ENCODE measurements at regions not wholly inside any gene's neighbourhood (a gene's known extent, or its start where the extent isn't known, plus 50 kb on each side); places are given as distances from the start of the nearest gene placed in this dataset.

- Histone ChIP-seq H4K20me1 (ENCODE audit: insufficient read depth, poor library complexity, severe bottlenecking) (no peaks in the 10 kb centered on the region), H3K27ac (no peak overlapping the region), H3K79me2 (no peaks in the 10 kb centered on the region), H3K27me3 (no peaks in the 10 kb centered on the region), H3K9me3 (ENCODE audit: low read depth) (no peaks in the 10 kb centered on the region), H3K9me2 (replicated peaks; ENCODE audit: insufficient read depth) (no peaks in the 10 kb centered on the region), H2AFZ (no peak overlapping the region), H3K36me3 (replicated peaks; ENCODE audit: insufficient read depth, low read depth) (no peaks in the 10 kb centered on the region), H3K4me2 (no peak overlapping the region), H3K4me3 (no peak overlapping the region), H3K4me1 (ENCODE audit: insufficient read depth) (no peaks in the 10 kb centered on the region)
- WGBS (ENCODE audit: low lambda C conversion rate, missing lambda C conversion rate), result 76% methylated on average over 5 of the region's 5 CpGs
- no peak for TF ChIP-seq CTCF (IDR thresholded peaks at IDR 0.05; ENCODE audit: poor library complexity)
- no peak for DNase-seq (ENCODE audit: low spot score)
Measured at GRCh38 chr3:161156936-161157335, 51.8 kb upstream of the B3GALNT1 start.

GRCh38 chr3:161161603-161162002 is 56.5 kb upstream of the B3GALNT1 start:
- WGBS (ENCODE audit: low lambda C conversion rate, missing lambda C conversion rate), result 98% methylated on average over 20 of the region's 20 CpGs
- Histone ChIP-seq H2AFZ (no peak overlapping the region), H3K79me2 (no peaks in the 10 kb centered on the region), H3K4me2 (no peak overlapping the region), H3K27ac (no peak overlapping the region), H3K4me1 (ENCODE audit: insufficient read depth) (no peaks in the 10 kb centered on the region), H3K27me3 (no peaks in the 10 kb centered on the region), H4K20me1 (ENCODE audit: insufficient read depth, poor library complexity, severe bottlenecking) (no peaks in the 10 kb centered on the region), H3K9me3 (ENCODE audit: low read depth) (no peaks in the 10 kb centered on the region), H3K36me3 (replicated peaks; ENCODE audit: insufficient read depth, low read depth) (no peaks in the 10 kb centered on the region), H3K9me2 (replicated peaks; ENCODE audit: insufficient read depth) (no peaks in the 10 kb centered on the region), H3K4me3 (no peak overlapping the region)
- DNase-seq (ENCODE audit: low spot score), result no peak
- TF ChIP-seq CTCF (IDR thresholded peaks at IDR 0.05; ENCODE audit: poor library complexity) (no peak), EZH2phosphoT487 (IDR thresholded peaks at IDR 0.05; ENCODE audit: low read depth, severe bottlenecking, unreplicated experiment) (no peak), EZH2 (IDR thresholded peaks at IDR 0.05; ENCODE audit: borderline replicate concordance) (no peak)

GRCh38 chr3:161163297-161163696 is 57.8 kb upstream of the NMD3 start:
- no peak overlapping the region for H3K4me2 ChIP-seq
- H4K20me1 ChIP-seq (ENCODE audit: insufficient read depth, poor library complexity, severe bottlenecking), result no peaks in the 10 kb centered on the region
- H3K27ac ChIP-seq, result no peak overlapping the region
- H3K9me2 ChIP-seq (replicated peaks; ENCODE audit: insufficient read depth), result no peaks in the 10 kb centered on the region
- no peaks in the 10 kb centered on the region for H3K27me3 ChIP-seq
- TF ChIP-seq EZH2 (IDR thresholded peaks at IDR 0.05; ENCODE audit: borderline replicate concordance) (no peak), CTCF (IDR thresholded peaks at IDR 0.05; ENCODE audit: poor library complexity) (no peak), EZH2phosphoT487 (IDR thresholded peaks at IDR 0.05; ENCODE audit: low read depth, severe bottlenecking, unreplicated experiment) (no peak)
- no peaks in the 10 kb centered on the region for H3K4me1 ChIP-seq (ENCODE audit: insufficient read depth)
- H2AFZ ChIP-seq, result no peak overlapping the region
- no peaks in the 10 kb centered on the region for H3K9me3 ChIP-seq (ENCODE audit: low read depth)
- H3K79me2 ChIP-seq, result no peaks in the 10 kb centered on the region
- WGBS (ENCODE audit: low lambda C conversion rate, missing lambda C conversion rate), result 23% methylated on average over 1 of the region's 1 CpG
- no peak overlapping the region for H3K4me3 ChIP-seq
- H3K36me3 ChIP-seq (replicated peaks; ENCODE audit: insufficient read depth, low read depth), result no peaks in the 10 kb centered on the region
- peak; percentile 20 for DNase-seq (ENCODE audit: low spot score)

- Histone ChIP-seq H3K4me3 (no peak overlapping the region), H3K27ac (no peak overlapping the region), H3K36me3 (replicated peaks; ENCODE audit: insufficient read depth, low read depth) (no peaks in the 10 kb centered on the region), H3K4me1 (ENCODE audit: insufficient read depth) (no peaks in the 10 kb centered on the region), H3K27me3 (no peaks in the 10 kb centered on the region), H3K4me2 (no peak overlapping the region), H3K9me3 (ENCODE audit: low read depth) (no peaks in the 10 kb centered on the region), H3K79me2 (no peaks in the 10 kb centered on the region), H3K9me2 (replicated peaks; ENCODE audit: insufficient read depth) (no peaks in the 10 kb centered on the region), H2AFZ (no peak overlapping the region), H4K20me1 (ENCODE audit: insufficient read depth, poor library complexity, severe bottlenecking) (no peaks in the 10 kb centered on the region)
- WGBS (ENCODE audit: low lambda C conversion rate, missing lambda C conversion rate), result 99% methylated on average over 4 of the region's 4 CpGs
- TF ChIP-seq EZH2 (IDR thresholded peaks at IDR 0.05; ENCODE audit: borderline replicate concordance), result no peak
- no peak for DNase-seq (ENCODE audit: low spot score)
Measured at GRCh38 chr3:161166051-161166450, 55.1 kb upstream of the NMD3 start.

Data from hepatocyte (in vitro differentiated cells).